Pons (tissue), 1 donor: ENCODE measurements at regions not wholly inside any gene's neighbourhood (a gene's known extent, or its start where the extent isn't known, plus 50 kb on each side); places are given as distances from the start of the nearest gene placed in this dataset.

Source experiments
- DNase-seq: peaks from one replicate; pipeline ENCODE4 v3.0.0-alpha.2; 2016; ENCODE audit warnings: low spot score

DNA sequence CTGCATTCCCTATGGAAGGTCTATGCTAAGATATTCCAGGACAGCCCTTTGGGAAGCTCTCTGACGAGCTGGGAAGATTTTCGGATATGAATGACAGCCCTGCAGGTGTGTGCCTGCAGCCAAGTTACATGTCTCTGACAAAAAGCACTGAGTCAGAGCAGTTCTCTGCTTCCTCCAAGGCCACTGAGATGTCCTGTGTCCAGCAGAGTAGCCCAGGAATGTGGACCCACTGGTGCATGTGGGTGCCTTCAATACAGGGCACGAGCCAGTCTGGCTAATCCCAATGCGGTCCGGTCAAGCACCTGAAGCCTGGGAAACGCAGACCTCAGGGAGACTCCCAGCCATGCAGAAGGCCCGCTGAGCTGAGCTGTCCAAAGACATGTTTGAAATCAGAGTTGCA is 565.7 kb downstream of the TCERG1L start:
- DNase-seq = no peak

DNA sequence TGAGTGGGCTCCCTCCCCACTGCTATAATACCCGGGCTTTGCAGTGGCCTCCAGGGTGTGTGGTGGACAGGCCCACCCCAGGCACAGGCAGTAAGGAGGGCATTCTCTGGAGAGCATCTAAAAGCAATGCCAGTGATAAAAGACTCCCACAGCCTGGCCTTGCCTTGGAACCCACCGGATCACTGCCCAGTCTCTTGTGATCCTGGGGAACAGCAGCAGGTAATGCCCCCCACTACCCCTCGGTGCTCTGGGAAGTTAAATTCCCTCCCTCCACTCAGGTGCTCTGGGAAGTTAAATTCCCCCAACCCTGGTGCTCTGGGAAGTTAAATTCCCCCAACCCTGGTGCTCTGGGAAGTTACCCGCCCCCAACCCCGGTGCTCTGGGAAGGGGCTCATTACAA is 565.2 kb downstream of the TCERG1L start:
- no peak for DNase-seq

DNA sequence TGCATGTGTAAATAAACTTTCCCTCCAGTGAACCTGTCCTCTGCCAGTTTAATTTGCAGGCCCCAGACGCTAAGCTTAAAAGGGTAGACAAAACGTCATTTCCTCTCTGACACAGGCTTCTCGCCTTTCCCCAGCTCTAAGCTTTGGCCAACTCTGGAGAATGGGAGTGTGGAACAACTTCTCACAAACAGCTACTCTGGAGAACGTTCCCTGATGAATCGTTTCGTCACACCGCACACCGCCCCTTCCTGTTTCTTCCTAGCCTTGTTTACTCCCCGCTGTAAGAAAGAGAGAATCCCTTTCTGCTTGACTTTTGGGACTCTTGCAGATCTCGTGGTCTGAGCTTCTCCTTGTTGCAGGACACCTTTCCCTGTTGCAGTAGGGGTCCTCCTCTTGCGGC is 564.2 kb downstream of the TCERG1L start:
- no peak for DNase-seq

DNA sequence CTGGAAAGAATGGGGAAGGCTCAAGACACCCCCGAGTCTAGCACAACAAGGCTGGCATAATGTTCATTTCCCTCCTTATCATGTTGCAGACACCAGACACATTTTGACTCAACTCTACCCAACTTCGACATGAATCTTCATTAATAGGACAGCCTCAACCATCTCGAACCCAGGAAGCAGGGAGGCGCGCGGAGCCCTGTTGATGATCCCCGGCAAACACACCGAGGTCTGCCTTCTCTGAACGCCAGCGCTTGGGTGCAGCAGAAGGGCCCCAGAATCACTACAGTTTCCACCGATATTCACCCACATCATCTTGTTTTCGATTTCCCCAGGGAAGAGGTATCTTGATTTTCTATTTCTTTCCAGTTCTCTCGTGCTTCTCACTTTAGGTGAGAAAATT is 563.6 kb downstream of the TCERG1L start:
- DNase-seq = no peak

DNA sequence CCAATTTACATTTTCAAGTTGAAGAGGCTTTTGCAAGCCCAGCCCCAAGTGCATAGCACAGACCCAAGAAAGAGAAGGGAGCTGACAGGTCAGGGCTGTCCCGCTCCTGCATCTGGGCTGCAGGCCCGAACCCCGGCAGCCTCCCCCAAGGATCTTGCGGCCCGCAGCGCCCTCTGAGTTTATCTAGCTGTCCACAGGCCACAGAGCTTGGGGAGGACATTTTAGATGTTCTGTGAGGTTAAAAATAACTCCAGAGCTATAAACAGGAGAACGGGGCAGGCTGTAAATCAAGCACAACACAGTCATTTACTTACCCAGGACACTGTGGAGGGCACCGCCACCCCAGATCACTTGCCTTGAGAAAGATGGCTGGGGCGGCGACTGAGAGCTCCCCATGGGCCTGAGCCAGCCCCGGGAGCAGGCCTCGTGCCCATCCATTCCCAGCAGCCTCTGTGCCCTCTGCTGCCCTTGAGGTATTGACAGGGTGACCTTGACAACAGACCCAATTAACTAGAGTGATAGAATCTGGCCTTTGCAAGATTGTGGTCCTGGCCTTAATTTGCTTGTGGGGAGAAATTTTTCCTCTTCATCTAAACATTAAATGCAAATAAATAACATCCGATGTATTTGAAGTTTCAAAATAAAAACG is 563.0 kb downstream of the TCERG1L start:
- no peak for DNase-seq

DNA sequence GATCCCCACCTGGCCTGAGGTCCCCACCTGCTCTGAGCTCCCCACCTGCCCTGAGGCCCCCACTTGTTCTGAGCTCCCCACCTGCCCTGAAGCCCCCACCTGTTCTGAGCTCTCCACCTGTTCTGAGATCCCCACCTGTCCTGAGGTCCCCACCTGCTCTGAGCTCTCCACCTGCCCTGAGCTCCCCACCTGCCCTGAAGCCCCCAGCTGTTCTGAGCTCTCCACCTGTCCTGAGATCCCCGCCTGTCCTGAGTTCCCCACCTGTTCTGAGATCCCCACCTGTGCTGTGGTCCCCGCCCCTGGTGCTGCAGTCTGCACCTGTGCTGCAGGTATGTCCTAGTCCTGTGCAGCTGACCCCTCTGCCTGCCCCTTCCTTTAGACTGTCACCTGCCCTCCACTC is 561.6 kb downstream of the TCERG1L start:
- no peak for DNase-seq

DNA sequence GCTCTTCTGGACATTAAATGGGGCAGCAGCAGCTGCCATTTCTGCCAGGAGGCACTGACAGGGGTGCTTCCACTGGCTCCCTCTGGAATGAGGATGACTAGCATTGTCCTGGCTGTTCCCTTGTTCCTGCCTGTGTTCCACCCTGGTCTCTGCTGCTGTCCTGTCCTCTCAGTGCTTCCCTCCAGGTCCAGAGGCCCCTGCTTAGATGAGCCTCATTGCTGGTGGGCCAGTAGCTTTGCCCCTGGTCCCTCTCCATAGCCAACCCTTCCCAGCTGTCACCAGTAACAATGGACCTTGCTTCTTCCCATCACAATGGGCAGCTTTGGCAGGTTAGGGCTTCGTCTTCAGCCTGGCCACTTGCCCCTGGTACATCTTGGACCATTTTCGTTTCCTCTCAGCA is 561.1 kb downstream of the TCERG1L start:
- no peak for DNase-seq

DNA sequence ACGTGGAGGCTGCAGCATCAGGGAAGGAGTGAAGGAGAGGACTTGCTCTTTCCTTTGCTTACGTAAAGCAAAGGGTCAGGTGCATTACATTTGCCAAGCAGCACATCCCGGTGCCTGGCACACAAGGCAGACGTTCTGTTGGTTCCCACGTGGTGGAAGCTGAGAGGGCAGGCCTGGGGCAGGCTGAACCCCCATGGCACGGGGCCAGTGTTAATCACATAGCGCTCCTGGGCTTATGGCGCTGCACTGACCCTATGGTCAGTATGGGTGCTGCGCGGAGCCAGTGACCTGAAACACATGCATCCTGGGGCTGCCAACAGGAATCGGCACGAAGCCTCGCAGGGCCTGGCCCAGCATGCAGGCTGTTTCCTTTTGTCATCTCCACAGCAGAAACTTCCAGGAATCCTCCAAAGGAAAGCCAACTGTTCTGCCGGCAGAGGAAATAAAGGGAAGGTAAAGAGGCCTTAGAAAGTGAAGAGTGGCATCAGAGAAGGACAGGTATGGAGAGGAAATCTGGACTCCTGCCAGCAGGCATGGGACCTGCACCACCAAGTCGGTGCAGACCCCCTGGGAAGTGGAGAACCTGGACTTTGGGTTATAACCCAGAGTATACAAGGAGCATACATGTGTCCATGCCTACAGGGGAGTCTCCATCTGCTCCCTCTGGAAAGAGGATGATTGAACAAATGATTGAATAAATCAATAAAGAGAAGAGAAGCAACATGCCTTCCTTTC is 560.2 kb downstream of the TCERG1L start:
- no peak for DNase-seq

DNA sequence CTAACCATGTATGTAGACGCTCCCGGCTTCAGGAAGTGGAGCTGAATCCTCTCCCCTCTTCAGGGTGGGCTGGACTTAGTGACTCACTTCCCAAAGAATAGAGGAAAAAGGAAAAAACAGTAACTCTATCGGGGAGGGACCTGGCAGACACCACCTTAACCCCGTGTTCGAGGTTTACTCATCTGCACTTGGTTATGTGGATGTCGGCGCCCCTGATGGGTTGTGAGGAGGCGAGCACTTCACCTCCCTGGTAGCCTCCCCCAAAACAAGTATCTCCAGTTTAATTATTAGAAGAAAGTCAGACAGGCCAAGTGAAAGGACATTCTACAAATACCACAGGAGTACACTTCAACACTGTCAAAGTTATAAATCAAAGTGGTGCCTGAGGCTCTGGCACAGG is 559.7 kb downstream of the TCERG1L start:
- DNase-seq = no peak

DNA sequence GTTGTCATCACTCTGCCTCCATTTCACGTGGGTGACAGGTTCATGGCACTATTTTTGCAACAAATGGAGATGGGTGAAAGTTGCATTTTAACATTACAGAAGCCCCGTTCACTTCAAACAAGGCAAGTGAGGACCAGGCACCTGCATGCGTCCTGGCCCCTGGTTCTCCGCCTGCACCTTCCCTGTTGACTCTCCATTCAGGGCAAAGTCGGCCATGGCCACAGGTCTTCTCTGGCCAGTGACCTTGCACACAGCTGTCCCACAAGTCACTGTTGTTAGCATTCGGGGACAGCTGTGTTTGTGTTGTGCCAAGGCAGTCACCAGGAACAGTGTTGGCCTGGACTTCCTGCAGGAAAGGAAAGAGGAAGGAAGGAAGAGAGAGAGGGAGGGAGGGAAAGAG is 554.9 kb downstream of the TCERG1L start:
- no peak for DNase-seq

DNA sequence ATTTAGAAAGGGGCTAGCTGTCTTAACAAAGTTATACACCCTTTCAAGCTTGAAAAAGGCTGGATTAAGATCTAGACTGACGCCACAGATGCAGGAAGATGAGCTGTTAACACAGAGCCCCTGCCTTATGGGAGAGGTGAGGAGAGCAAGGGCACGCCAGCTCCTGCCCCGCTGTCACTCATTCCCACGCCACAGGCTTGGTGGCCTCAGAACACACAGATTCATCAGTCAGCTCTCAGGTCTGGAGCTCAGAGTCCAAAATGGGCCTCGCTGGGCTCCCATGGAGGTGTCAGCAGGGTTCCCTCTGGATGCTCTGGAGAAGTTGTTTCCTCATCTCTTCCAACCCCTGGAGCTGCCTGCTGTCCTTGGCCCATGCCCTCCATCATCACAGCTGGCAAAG is 554.2 kb downstream of the TCERG1L start:
- no peak for DNase-seq

DNA sequence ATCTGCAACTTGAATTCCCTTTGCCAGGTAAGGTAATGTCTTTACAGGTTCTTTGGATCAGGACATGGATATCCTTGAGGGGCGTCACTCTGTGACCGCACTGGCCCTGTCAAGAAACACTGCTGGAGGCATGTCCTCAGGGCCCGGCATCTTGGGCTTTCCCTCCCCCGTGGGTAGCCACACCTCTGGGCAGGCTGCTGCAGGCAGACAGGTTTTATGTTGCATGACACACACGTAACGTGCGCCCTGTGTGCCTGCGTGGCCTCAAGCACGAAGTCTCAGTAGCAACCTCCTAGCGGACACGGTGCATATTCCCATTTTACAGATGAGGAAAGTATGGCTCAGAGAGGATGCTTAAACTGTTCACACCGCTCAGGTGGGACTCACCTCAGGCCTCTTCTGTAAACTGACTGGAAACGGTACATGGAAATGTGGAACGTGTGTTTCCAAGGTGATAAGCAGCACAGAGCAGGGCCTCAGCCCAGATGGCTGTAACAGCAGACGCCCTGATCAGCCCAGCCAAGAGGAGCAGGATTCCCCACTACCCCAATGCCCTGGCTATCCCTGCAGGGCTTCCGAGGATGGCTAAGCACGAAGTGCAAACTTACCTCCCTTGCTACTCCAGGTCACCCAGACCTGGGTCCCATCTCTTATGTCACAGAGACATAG is 553.6 kb downstream of the TCERG1L start:
- no peak for DNase-seq

DNA sequence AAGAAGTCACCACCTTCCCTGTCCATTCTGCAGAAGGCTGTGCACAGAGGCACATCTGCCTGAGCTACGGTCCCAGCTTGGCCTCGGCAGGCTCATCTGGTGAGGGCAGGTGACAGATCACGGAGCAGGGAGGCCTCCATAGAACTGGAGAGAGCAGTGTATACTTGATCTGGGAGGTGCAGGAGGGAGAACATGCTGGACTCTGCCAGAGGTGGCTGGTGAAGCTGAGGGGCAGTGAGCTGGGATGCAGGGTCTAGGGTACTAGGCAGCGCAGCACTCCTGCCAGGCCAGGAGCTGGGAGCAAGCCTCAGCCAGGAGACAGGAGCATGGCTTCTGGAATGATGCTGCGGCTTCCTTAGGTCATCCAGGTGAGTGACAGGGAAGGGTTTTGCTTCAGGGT is 553.0 kb downstream of the TCERG1L start:
- DNase-seq = no peak

DNA sequence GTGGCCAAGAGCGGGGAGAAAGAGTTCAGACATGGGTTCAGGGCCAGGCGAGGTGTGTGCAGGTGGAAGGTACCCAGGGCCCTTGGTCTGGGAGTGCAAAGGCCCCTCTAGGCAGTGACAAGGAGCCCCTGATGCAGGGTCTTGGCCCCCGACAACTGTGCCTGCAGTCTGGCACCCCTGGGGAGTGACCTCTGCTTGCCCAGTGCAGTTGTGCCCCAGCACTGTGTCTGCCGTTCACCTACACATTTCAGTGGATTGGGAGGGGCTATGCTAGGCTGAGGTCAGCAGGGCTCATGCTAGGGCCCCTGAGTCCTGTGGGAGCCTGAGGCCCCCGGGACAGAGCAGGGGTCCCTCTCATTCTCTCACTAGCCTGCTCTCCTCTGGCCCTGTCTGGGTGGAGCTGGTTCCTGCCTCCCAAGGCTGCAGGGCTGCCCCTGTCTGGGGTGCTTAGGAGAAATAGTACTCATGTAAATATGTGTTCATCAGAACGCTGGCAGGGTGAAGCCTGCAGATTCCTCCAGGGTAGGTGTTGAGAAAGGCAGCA is 550.4 kb downstream of the TCERG1L start:
- no peak for DNase-seq

DNA sequence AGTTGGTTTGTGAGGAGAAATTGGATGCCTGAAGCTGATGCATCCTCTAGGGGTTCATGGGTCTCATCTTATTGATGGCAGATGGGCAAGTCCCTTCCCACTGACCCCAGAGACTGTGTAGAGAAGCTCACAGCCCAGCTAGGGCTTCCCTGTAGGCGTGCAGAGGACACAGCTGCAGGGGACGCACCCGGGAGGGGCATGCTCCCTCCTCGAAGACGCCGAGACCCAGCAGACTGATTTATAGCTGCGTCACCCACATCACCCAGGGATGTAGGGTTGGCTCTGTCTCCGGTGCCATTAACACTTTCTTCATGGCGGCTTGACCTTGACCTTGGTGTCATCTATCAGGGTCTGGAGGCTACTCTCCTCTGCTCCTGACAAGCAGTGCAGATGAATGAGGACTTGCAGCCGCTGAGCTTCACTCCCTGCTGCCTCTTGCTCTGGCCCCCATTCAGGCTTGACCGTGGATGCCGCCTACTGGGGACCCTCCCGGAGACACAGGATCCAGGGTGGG is 549.7 kb downstream of the TCERG1L start:
- no peak for DNase-seq

DNA sequence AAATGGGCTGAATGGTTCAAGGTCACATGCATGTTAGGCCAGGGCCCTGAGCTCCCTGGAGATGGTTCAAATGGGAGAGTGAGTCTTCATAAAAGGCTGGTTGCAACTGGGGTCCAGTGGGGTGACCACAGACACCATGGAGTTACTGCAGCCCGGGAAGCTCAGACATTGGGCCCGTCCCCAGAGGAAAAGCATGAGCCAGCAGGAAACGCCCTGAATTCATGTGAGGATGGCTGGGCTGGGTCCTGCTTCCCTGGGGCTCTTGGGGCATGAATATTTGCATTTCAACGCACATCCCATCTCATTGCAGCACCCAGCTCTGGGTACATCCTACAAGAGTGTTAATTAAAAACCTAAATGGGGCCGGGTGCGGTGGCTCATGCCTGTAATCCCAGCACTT is 549.0 kb downstream of the TCERG1L start:
- DNase-seq = no peak

DNA sequence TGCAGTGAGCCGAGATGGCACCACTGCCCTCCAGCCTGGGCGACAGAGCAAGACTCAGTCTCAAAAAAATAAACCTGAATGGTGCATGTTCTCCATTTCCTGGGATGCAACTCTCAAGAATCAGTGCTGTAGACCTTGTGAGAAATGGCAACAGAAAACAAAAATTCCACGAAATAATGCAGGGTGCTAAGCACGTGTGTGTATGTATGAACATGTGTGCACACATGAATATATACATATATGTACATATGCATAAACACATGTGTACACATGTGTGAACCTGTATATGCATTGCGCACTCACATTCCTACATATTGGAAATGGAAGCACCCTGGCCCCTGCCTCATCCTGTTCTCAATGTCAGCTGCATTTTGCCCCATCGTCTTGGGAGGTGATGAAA is 548.5 kb downstream of the TCERG1L start:
- no peak for DNase-seq

DNA sequence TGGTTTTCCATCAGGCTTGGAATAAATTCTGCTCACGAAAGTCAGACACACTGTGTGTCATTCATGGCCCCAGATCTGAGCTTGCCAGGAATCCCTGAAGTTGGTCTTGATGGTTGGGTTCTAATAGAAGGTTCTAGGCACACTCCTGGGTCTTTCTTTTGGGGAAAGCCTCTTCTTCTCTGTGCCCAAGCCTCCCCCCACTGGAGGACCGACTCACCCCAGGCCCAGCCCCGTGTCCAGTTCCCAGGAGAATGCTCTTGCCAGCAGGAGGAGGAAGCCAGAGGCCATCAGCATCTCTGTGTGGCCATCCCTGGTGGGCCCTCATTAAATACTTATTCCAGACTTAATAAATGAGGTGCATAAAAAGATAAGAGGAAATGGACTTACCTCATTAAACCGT is 548.0 kb downstream of the TCERG1L start:
- no peak for DNase-seq

DNA sequence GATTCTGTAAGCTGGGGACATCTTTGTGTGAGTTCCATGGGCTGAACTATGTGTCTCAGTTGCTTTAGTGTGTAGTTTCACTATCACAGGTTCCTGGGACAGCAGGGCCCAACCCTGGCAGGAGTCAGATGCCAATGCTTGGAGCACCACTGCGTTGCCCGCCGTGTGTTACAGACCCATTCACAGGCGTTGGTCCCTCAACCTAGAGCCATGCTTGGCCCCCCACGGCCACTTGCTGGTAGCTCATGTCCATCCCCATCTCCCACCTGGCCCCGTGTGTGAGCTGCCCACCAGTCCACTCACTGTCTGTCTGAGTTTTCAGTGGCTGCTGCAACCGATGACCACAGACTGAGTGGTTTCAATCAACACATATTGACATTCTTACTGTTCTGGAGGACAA is 546.9 kb downstream of the TCERG1L start:
- no peak for DNase-seq

DNA sequence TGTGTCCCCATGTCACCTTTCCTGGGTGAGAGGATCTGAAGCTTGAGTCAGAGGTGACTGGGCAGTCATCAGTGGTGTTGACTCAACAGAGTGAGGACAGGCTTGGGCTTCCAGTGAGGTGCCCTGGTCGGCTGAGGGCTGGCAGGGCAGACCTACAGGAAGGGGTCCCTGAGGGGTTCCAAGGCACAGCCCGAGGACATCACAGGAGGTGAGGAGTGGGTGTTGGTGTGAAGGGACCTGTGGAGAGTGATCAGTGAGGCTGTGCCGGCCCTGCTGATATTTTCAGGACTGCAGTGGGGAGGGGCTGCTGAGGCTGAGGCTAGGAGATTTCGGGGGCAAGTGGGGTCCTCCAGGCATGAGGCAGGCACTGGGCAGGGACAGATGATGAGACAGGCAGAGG is 545.5 kb downstream of the TCERG1L start:
- DNase-seq = no peak

DNA sequence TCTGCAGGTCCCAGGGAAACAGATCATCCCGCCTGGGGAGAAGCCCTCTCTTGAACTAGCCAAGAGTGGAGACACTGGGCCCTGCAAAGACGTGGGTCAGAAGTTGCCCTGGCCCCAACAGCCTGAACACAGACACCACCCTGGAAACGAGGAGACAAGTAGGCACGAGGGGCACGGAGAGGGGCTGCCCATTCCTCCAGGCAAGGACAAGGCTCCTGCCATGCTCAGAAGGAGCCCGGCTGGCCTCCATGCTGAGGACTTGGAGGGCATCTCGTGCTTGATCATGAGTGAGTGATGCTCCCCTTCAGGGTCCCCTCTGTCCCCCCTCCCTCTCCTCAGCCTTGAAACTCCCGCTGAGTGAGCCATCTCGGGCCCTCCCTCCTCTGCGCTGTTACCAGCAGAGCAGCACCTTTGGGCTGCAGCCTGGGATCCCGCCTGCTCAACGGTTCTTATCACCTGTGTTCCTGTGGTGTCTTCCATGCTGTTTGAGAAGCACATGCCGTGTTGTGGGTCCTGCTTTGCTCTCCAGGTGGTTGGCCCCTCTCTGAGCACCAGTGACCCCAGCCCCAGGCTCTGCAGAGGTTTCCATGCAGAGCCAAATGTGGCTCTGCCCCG is 544.3 kb downstream of the TCERG1L start:
- no peak for DNase-seq

DNA sequence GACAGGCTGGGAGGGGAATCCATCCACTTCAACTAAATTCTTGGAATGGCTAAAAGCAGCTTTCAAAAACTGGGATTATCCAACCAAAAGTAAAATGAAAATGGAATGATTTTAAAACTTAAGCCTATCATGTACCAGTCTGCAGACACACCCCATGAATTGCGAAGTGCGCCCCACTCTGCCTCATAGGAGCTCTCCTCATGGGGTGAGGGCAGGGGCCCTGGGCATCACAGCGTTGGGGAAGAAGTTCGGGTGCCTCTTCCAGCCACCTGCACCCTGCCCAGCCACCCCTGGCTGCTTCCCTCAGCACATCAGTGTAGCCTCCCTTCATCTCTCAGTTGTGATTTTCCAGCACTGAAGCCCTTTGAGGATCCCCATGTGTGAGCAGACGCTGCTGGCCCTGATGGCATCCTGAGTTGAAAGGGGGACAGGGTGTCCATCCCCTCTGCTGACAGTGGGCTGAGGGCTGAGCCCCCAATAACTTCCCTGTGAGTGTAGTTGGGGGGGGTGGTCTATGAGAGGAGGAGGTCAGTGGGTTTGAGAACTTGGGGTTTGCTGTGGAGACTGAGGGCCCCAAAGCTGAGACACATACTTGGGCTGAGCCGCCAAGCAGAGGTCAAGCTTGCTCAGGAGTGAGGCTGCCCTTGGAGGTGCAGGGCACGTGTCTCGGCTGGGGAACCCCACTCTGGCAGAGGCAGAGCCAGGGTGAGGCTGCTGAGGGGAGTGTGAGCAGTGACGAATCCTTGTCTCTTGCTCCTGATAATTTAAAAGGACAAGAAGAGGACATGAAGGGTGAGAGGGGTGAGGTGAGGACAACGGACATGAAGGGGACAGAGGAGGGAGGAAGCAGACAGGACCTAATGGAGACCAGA is 542.1 kb downstream of the TCERG1L start:
- no peak for DNase-seq
